Fibroblast of skin of scalp (primary cell): ENCODE measurements at regions not wholly inside any gene's neighbourhood (a gene's known extent, or its start where the extent isn't known, plus 50 kb on each side); places are given as distances from the start of the nearest gene placed in this dataset.

Source experiments
- DNase-seq: peaks from one replicate; pipeline ENCODE4 v3.0.0-alpha.2; 2013

DNA sequence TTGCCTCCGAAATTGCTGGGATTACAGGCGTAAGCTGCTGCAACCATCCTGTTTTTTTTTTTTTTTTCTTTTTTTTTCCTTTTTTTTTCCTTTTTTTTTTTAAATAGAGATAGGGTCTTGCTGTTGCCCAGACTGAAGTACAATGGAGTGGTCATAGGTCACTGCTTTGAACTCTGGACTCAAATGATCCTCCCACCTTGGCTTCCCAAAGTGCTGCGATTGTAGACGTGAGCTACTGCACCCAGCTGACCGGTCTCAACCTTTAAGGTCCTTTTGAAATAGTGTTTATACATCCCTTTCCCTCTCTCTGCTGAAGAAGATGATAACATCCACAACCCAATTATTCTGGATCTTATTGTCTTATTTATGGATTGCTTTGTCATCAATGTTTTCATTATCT is 548.7 kb downstream of the GBA3 start:
- no peak for DNase-seq

DNA sequence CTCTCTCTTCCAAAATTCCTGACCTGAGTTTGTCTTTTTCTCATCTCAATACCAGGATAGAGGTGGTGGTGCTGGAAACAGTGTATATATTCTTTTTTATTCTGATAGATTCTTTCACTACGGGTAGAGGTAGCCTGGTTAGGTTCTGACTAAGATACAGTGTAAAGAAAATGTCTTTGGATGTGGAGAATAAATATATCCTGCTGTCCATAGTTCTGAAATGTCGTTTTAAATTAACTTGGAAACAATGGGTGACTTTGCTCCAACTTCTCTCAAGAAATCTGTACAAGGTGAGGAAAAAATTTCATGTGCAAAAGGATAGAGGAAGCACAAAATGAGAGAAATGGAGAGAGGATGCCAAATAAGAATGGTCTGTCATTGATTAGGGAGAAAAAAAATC is 546.1 kb downstream of the GBA3 start:
- DNase-seq, result no peak

DNA sequence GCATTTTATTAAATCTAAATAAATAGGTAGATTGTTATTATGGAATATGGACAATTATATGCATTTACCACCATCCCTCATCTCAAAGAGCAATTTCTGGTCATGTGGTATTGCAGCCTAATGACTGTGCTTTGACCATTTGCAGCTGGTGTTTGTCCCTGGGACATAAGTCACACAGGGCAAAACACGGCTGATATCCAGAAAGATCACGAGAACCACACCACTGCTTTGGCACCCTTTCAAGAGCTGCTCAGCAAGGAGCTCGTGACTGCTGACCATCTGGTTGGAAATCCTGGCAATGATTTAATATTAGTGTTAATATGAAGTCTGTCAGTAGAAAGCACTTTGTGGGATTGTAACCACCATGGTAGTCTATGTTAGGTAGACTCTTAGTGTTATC is 545.0 kb downstream of the GBA3 start:
- DNase-seq, result no peak

DNA sequence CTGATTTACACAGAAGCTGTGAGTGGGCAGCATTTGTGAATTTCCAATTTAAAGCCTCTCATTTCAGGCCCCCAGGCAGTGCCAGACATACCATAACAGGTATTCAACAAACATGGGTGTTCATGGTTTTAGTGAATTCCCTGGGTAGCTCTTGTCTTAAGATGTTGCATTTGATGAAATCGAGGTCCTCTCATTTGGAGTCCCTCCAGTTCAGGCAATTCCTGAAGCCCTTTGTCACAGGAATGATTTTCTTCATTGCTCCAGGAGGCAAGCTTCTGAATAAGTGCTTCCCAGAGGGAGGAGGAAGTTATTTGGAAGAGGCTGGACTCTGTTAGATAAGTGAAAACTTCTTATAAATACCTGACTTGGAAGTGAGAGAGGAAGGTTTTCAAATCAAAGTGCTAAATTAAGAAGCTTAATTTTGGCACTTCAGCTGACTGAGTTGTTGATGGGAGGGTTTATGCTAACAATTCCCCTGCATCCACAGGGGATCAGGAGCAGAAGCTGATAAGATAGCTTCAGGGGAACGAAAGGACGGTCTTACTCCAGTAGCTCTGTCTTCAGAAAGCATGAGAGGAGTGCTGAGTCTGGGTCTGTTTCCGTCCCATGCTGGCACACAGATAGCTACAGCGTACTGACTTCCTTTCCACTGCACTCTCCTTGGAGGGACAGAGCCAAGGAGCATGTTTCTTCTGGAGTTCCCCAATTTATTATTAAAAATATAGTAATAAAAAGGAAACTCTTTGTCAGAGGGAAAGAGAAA is 543.1 kb downstream of the GBA3 start:
- peak; percentile 6 for DNase-seq

DNA sequence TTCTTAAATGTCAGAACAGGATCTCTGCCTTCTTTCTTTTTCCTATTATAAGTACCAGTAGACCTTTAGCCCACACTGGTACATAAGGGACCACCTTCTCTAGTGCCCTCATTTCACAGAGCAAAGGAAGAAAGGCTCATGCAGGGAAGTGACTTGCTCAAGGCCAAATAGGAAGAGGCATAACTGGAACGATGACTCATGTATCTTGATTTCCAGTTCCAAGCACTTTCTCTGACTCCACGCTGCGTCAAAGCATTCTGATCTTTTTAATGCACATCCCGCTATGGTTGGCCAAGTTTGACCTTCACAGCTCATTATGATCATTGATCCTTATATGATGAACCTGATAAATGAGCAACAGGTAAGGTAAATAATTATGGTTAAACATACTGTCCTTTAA is 542.0 kb downstream of the GBA3 start:
- no peak for DNase-seq

DNA sequence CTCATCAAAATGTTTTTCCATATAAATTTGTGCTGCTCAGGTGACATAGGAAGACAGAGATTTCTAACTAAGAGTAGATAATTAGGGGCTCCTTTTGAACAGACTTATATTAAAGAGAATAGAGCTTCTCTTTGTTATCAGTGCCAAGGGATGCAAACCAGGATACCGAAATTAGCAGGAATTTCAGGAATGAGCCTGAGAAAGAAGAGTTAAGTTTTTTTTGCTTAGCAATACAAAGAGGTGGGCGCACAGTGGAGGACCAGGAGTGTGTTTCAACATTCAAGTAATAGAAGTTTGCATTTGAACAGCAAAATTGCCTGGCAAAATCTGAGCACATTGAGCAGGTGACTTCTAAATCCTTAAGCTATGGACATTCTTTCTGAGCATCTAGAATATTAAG is 541.3 kb downstream of the GBA3 start:
- DNase-seq, result no peak

DNA sequence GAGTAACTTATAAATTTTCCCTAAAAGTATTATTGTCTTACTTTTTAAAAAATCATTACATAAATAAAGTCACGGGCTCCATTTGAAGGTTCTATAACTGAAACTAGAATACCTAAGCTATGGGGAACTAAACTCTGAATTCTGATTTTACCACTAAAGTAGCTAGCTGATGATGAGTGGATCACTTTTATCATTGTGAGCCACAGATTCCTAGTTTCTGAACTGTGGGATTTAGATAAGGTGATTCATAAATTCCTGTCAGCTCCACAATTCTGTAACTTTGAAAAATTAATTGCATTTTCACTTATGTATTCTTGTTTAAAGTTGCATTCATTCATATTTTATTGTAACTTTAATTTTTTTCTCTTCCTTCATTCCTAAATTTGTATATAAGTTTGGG is 540.9 kb downstream of the GBA3 start:
- no peak for DNase-seq

DNA sequence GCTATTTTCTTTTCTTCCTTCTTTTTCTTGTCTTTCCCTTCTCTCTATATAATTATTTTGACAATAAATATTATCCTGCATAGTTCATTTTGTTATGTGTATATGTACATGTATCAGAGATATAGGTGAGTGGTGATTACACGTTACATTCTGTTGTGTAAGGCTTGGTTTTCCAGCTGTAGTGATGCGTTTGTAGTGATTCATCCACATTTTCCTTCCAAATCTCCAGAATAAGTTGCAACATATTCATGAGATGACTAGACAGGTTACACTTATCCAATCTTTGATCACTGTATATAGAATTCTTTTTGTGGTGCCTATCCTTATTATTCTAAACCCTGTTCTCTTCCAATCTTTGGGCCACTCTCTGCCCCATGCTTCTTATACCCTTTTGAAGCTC is 540.2 kb downstream of the GBA3 start:
- no peak for DNase-seq

DNA sequence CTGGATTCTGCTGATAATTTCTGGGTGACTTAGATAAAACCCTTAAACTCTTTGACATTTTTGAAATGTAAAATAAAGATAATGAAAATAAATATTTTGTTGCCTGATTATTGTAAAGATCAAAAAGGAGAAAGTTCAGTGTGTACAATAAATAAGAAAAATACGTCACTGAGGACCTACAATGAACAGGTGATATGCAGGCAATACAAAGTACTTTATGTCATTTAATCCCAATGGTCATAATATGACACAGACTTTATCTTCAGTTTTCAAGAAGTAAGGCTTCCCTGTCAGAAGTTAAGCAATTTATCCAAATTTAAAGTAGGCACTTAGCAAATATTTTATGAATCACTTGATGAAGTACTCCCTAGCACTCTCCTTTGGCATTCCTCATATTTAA is 532.8 kb downstream of the GBA3 start:
- no peak for DNase-seq

DNA sequence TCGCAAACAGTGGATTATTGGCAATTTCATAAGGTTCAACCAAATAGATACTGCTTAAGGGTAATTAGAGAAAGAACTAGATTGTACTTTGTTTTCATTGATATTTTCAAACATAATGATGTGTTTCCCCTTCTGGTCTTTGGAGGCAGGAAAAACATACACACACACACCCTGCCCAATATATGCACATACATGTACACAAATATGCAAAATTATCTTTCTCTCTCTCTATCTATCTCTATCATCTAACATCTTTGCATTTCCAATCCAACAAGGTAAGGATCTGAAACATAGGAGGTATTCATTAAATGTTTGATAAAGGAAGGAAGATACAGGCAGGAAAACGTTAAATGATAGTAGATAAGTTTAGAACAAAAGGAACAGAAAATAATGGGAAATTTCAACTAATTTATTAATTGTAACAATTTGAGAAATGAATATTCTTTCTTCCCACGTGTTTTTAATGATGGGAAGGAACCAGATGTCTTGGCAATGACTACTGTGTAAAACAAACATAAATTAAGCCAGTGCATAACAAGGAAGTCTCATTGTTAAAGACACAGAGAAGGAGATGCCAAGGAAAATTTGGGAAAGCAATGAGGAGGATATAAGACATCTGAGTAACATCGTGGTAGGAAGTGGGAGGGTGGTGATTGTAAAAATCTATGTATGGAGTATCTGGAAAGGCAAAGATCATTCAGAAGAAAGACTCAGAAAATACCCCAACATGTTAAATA is 532.1 kb downstream of the GBA3 start:
- no peak for DNase-seq

DNA sequence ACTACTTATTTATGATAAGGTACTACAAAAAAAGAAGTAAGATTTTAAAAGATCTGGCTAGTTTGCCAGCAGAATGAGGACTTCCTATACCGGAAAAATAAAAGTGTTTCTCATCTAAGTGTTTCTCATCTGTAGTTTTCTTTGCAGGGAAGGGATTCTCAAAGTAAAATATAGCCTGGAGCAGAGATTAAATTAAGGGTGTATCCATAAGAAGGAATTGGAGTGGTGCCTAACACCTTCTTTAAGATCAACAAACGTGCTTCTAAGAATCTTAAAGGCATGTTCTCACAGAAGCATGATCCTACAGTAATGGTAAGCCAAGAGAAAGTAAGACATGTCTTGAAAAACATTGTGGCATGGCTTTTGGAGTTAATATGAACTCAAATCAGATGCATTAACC is 528.2 kb downstream of the GBA3 start:
- no peak for DNase-seq

DNA sequence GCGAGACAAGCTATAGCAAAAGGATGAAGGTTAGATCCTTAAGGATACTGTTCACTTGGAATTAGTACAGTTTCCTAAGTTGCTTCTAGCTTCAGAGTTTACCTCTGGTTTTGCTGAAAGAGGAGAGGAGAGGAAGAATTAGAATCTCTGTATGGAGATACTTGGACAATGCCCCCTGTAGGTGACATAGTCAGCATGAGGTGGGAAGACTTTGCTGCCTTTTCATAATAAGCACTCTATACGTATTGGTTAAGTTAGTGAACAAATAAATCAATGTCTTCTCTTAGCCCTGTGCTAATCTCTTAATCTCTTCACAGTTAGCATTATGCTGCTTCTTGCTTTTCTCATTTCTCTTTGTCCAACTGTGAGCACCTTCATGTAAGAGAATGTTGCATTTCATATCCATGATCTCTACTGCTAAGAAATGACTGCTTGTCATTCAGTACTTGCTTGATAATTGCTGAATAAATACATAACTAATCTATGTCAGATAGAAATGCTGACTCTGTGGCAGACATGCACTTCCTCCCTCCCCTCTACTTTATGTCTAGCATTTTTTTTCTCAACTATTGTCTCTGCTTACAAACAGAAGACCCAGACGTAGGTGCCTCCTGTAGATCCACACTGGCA is 527.2 kb downstream of the GBA3 start:
- no peak for DNase-seq

DNA sequence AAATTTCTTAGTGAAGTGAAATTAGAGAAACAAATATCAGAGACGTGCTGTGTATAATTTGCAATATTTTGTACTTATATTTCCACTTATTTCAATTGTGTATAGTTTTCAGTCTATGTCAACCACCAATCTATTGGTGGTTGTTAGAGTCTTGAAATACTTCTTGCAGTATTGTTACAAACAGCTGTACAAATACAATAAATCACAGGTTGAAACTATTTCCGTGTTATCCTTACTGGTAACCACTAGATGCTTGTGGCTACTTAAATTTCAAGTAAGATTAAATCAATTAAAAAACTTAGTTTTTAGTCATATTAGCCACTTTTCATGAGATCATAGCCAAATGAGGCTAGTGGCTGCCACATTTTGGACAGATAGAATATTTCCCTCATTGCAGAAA is 520.5 kb downstream of the GBA3 start:
- DNase-seq, result no peak

DNA sequence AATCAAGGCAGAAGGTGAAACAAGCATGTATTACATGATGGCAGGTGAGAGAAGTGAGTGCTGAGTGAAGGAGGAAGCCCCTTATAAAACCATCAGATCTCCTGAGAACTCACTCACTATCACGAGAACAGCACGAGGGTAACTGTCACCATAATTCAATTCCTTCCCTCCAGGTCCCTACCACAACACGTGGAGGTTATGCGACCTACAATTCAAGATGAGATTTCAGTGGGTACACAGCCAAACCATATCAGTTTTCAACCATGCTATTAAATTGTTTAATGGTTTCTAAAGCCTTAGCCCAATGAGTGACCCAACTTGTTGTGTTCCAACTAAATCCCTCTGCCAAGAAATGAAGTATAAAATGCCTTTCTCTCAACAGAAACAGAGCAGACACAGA is 519.8 kb downstream of the GBA3 start:
- no peak for DNase-seq

DNA sequence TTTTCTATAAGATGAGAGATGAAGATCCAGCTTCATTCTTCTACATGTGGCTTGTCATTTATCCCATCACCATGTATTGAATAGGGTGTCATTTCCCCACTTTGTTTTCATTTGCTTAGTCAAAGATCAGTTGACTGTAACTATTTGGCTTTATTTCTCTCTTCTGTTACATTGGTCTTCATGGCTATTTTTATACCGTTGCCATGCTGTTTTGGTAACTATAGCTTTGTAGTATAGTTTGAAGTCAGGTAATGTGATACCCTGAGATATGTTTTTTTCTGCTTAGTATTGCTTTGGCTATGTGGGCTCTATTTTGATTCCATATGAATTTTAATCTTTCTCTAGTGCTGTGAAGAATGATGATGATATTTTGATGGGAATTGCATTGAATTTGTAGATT is 514.3 kb downstream of the GBA3 start:
- no peak for DNase-seq

DNA sequence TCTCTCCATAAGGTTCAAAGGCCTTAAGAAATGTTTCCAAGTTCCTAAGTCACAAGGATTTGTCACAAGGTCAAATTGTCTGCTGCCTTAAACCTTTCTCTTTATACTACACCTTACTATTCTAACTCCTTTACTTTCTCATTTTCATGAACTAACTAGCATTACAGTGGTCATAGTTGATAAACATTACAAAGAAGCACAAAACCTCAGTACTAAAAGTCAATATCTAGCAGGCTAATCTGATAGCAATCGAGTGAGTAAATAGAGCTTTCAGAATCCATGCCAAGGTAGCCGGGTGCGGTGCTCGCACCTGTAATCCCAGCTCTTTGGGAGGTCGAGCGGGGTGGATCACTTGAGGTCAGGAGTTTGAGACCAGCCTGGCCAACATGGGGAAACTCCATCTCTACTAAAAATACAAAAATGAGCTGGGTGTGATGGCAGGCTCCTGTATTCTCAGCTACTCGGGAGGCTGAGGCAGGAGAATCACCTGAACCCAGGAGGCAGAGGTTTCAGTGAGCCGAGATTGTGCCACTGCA is 510.0 kb downstream of the GBA3 start:
- DNase-seq, result no peak

DNA sequence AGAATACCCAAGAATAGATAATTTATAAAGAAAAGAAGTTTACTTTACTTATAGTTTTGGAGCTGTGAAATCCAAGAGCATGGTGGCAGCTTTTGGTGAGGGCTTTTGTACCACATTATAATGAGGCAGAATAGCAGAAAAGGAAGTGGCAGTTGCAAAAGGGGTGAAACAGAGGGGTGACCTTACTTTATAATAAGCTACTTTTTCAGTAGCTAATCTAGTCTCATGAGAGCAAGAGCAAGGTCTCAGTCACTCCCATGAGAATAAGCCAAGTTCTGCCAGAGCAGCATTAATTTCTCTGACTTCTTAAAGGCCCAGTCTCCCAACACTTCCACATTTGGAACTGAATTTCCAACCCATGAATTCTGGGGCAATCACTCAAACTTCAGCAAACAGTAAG is 502.0 kb downstream of the GBA3 start:
- DNase-seq, result no peak

DNA sequence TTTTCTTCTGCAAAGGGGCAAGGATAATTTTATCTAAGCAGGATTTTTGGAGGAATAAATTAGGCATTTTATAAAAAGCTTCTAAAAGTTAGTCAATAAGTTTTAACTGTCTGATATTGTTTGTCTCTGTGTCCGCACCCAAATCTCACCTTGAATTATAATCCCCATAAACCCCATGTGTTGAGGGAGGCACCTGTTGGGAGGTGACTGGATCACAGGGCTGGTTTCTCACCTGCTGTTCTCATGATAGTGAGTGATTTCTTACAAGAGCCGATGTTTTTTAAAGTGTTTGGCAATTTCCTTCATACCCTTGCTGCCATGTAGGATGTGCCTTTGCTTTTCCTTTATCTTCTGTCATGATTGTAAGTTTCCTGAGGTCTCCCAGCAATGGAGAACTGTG is 481.4 kb downstream of the GBA3 start:
- DNase-seq, result no peak

DNA sequence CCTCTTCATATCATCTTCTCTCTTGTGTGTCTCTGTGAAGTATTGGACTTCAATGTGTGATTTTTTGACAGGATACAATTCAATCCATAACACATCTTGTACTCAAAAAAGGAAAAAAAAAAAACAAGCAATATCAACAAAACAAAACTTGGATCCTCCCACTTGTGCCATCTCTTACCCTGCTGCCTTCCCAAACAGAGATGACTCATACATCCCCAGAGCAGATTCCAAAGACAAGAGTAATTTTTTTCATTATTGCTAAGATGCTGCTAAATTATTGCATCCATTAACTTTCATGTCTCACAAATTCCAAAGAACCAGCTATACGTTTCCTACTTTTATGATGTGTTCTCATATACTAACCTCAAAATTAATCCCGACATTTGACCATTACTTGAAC is 479.2 kb downstream of the GBA3 start:
- DNase-seq, result peak; percentile 69

DNA sequence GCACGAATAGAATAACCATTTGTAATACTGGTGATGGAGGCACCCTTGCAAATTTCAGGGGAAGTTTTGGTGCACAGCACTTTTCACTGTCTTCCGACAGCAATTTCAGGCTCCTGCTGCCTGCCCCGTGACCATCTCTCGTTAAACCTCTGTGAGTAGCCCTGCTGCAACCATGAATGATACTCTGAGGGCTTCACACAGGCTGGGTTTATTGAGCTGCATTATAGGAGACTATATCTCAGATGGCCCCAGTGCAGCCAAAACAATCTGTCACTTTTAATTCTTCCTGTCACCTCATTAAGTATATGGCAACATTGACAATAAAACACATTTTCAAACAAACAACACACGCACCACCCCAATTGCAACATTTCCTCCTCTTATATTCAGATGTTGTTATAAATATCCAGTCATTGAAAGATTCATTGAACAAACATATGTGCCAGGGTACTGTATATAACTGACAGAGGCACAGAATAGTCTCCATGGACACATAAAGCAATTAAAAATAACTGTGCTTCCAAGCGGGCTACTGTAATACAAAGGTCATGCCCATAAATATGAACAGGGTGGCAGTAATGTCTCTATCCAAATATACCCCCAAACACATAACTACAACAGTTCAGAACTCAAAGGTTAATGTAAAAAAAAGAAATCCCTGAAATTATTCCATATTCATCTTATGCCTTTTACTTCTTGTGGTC is 477.0 kb downstream of the GBA3 start:
- no peak for DNase-seq

DNA sequence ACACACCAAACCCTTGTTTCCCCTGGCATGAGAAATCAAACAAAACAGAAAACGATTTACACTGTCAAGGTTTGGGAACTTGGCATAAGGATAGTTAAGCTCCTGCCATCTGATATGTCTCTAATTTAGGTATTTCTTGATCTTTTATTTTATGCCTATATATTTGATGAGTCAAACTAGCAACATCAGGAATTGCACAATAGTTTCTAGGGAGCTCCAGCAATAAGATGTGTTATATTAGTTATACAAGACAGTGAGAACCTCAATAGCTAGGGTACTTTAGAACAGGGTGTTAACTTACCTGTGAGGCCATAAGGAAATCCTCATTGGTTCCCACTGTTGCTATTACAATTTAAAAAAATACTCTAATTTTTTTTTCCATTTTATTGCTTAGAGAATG is 474.2 kb downstream of the GBA3 start:
- DNase-seq, result peak; percentile 3

DNA sequence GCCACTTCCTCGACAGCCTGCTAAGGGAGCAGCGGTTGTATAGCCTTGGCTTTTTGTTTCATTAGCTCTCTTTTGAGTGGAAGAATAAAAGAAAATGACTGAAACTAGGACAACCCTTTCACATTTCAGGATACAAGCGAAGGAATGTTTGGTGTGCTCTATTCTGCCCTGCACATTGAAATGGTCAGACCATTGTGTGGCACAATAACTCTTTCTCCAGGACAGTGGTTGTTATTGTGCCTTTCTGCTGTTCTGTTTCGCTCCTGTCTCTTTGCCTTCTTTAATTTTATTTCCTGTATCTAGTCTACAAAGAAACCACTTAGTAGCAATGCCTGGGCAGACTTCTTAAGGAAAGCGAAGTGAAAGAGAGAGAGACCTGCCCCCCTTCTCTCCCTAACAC is 473.7 kb downstream of the GBA3 start:
- no peak for DNase-seq

DNA sequence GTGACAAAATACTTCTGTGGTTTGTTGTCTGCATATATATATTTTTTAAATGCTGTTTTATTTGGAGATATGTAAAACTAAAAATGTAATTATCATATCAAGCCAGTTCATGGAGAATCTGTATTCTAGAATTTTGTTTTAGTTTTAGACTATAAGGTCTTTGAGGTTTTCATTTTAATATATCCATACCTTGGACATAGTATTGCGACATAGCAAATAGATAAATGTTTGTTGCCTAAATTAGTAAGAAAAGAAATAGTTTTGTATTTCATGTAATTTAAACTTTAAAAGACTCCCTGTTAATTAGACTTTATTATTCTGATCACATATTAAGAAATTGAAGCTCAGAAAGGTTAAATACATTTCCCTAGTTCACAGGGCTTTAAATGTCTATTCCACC is 472.9 kb downstream of the GBA3 start:
- no peak for DNase-seq
